GM04503 (cell line): ENCODE measurements at regions not wholly inside any gene's neighbourhood (a gene's known extent, or its start where the extent isn't known, plus 50 kb on each side); places are given as distances from the start of the nearest gene placed in this dataset.
"Not testable (repeated sequence)": the region's sequence is repeated elsewhere in the genome, so short reads cannot be mapped to it uniquely, and the experiment has no call there.

ENCODE experiments used
- DNase-seq: peaks from one replicate; pipeline ENCODE4 v3.0.0-alpha.2; 2012; ENCODE audit warnings: low read depth

DNA sequence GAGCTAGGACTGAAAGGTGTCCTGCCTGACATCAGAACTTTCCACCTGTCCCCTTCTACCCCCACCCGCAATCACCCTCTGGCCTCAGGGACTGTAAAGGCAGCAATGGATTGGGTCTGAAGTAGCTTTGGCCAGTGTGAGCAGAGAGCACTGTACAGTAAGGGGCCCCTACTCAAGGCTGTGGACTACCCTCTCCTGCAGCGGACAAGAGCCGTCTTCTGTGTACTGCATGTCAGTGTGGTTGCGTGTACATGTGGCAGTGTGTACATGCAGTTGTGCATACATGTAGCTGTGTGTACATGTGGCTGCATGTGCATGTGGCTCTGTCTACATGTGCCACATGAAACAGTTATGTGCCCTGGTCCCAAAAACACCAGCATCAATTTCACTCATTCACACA lies 205.9 kb upstream of the LINGO1 start:
- DNase-seq, result no peak

DNA sequence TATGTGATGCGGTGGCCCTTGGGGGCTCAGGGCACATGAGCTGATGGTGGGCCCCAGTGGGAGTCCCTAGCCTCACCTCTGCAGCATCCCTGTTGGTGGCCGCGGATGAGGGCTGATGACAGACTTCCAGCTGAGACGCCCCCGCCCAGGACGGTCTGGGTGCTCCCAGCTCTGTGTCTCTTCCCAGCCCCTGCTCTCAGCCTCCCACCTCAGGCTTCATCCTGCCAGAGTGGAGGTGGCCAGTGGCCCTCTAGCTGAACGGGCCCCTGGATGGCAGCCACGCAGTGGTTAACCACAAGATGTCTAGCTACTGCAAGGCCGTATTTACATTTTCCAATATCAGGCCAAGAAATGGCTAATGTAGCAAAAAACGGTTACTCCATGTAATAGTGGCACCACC lies 205.3 kb upstream of the LINGO1 start:
- DNase-seq, result no peak

DNA sequence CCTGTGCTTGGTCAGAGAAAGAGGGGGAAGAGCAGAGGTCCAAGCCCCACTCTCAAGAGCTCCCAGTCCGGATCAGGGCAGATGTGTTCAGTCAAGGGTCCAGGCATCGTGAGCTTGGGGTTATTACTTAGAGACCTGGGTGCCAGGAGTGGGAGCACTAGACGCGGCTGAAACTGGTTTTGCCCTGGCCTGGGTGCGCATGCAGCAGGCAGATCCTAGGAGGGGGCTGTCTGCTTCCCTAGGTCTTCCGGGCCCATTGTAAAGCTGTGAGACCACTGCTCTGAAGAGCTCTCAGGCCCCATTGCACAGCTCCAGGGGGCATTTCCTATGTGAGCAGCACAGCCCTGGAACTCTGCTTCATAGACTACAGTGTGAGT lies 204.9 kb upstream of the LINGO1 start:
- DNase-seq, result no peak

DNA sequence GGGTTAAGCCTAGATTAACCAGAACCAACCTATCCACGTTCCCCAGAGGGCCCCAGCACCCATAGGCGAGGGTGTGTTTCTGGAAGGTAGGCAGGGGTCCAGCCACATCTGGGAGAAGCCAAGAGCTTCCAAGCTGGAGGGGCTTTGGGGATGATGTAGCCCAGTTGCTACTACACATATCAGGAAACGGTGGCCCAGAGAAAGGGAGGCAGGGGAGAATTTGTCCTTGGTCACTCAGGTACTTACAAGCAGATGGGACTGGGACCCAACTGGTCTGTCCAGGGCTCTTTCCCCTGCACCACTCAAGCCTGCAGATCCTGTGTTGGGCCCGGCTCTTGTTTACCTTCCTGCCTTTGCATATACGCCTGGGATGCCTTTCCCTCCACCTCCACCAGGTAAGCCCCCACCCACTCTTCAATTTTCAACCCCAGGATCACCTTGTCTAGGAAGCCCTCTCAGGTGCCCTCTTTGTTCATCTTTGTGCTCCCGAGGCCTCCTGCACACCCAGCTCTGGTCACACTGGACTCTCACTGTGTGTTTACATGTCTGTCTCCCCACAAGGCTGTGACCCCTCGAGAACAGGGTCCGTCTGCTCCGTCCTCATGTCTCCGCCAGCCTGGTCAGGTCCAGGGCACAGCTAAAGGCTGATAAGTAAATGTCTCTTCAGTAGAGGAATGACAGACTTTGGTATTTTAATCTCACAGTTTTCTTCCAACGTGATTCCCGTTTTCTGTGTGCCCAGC lies 204.4 kb upstream of the LINGO1 start:
- no peak for DNase-seq

DNA sequence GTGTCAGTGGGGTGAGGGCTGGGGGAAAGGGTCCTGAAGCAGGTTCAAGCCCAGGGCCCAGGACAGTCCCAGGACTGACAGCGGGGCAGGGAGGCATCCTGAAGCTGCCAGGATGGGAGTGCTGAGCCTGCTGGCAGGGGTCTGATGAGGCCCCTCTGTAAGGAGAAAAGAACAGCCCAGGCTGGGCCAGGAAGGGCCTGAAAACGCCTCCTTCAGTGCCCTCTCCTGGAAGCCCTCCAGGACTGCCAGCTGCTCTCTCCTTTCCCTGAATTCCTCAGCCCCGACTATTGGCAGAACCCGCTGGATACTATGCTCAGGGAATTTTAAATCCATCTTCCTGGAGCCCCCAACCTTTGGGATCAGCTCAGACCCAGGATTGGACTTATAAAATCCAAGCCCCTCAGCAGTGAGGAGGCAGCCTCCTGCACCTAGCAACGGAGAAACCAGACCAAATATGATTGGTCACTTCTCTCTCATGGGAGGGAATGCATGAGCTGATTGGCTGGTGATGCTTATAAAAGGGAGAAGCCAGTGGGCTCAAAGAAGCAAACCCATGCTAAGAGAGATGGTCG lies 203.5 kb upstream of the LINGO1 start:
- no peak for DNase-seq

DNA sequence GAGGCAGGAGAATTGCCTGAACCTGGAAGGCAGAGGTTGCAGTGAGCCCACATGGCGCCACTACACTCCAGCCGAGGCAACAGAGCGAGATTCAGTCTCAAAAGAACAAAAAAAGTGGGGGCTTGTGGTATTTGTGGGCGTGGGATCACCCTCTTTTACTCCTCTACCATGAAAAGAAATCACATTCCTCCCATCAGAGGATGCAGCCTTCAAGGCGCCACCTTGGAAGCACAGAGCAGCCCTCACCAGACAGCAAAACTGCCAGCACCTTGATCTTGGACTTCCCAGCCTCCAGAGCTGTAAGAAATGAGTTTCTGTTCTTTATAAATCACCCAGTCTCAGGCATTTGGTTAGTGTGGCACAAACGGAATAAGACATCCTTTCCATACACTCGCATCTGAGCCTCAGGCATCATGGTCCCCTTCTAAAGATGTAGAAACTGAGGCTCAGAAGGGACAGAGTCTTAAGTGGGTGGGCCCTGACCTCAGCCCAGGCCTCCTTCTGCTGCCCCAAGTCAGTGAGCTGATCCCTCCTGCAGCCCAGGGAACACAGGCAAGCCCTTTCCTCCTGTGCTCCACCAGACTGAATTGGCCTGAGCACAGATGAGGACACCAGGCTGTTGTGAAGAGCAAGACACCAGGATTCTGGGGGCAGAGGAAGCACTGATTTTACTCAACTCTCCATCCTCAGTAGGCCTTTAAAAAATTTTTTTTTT lies 201.7 kb upstream of the LINGO1 start:
- DNase-seq, result no peak

DNA sequence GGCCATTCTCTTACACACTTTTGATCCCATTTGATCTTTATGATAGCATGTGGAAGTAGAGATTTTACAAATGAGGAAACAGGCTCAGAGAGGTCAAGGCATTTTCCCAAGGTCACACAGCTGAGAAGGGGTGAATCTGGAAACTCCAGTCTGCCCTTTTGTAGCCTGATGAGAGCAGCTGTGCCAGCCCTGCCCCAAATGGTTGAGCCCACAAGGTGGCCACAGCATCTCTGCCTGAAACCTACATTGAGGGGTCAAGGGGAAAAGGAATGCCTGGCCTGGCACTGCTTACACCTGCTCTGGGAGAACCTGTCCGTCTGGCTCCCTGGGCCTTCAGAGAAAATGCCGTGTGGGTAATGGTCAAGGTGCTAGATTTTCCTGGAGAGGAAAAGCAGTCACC lies 200.2 kb upstream of the LINGO1 start:
- DNase-seq, result no peak

DNA sequence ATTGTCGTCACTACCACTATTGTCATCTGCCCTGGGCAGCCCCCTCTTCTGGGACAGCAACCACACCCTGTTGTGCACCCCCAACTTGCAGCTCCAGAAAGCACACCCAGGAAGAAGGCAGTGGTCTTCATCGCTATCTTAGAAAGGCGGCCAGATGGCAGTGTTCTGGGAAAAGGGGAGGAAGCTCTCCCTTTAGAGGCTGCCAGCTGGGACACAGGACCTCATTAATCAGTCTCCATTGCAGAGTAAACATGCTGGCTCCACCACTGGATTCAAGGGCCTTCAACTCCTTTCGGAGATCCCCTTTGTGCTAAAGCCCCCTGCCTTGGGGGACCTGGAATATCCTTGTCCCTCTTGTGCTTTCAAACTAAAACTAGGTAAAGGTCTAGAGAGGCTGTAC lies 199.3 kb upstream of the LINGO1 start:
- no peak for DNase-seq

DNA sequence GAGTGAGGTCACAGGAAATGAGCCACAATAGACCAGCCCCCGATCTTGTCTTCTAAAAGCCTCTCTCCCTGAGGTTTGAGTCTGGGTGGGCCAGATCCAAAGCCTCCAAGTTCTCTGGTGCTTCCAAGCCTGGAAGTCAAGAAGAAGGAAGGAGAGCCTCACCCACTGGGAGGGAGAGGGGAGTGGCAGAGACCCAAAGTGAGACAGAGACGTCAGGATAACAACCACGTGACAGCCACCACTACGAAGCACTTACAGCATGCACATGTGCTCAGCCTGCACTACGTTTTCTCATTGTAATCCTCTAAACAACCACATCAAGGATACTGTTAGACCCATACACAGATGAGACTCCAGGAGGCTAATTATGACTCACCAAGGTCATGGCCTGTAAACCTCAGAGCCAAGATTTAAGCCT lies 197.3 kb upstream of the LINGO1 start:
- peak; percentile 70 for DNase-seq

DNA sequence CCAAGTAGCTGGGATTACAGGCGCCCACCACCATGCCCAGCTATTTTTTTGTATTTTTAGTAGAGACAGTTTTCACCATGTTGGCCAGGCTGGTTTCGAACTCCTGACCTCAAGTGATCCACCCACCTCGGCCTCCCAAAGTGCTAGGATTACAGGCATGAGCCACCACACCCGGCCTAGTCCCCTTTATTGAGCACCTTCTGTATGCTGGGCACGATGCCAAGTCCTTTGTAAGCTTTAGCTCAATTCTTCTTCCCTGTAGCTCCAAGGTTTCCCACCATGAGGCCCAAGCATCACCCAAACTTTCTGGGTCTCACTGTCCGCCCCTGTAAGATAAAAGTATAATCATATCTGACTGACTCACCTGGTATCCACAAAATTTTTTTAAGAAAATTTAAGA lies 196.6 kb upstream of the LINGO1 start:
- not testable (repeated sequence) for DNase-seq

DNA sequence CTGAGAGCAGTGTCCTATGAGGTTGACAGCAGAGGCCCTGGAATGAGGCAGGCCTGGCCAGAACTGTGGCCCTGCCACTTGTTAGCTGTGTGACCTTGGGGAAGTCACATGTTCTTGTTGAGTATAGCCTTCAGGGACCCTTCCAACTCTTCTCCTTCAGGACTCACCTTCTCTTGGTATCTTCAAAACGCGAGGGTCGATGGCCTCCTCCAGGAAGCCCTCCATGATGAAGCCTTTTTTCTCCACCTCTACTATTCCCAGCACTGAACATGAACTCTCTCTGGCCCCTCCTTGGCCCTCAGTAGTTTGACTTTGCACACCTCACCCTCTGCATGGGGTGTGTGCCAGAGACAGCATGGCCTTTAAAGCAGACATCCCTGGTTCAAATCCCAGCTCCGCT lies 195.1 kb upstream of the LINGO1 start:
- no peak for DNase-seq

DNA sequence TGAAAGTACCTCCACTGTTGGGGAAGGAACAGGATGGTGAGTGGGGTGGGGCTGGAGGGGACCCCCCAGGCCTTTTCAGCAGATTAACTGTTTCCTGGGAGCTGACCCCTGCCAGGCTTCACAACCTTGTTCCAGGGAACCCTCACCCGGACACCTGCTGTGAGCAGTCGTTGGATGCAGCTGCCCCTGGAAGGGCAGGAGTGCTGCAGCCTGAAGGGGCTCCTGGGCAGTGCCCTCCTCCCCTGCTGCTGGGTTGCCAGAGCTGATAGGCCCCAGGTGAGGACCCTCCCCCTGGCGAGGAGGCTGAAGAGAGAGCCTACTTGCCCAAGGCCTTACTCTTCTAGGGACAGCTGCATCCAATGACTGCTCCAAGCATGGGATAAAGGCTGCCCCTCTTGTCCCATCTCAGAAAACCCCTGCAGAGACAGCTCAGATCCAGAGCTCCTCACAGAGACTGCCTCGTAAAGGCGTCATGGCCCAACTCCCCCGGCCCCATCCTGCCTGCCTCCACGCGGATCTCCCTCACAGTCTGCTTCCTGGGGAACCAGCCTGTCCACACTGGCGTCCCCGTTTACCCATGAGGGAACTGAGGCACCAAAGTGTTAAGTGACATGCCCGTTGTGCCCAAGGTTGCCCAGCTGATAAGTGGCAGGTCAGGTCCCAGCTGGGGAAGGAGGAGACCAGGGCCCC lies 193.4 kb upstream of the LINGO1 start:
- no peak for DNase-seq

DNA sequence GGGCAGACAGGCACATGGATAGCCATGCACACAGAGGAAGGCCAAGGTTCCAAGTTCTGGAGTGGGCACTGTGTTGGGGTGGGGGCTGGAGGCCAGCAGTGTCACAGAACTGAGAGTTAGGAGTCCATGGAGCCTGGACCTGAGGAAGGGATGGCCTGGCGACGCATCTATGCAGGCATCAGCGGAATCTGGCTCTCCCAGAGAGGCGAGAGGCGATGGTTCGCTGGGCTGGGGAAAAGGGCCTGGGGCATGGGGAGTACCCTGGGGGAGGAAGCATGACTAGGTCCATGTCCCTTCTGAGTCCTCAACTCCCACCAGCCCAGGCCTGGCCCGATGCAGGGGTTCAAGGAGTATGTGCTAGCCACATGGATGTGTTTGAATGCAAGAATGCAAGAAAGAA lies 192.8 kb upstream of the LINGO1 start:
- no peak for DNase-seq

DNA sequence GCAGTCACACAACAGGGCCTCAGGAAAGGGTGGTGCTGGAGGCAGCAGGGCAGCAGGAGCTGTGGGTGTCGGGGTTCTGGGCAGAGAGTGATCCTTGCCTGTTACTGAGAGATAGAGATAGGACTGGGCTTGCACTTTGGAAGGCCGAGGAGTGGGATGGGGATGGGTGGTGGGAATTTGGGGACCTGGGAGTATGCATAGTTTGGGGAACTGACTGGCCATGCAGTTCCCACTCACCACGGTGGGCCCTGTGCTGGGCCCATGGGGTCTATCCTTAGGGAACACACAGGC lies 192.5 kb upstream of the LINGO1 start:
- DNase-seq, result no peak

DNA sequence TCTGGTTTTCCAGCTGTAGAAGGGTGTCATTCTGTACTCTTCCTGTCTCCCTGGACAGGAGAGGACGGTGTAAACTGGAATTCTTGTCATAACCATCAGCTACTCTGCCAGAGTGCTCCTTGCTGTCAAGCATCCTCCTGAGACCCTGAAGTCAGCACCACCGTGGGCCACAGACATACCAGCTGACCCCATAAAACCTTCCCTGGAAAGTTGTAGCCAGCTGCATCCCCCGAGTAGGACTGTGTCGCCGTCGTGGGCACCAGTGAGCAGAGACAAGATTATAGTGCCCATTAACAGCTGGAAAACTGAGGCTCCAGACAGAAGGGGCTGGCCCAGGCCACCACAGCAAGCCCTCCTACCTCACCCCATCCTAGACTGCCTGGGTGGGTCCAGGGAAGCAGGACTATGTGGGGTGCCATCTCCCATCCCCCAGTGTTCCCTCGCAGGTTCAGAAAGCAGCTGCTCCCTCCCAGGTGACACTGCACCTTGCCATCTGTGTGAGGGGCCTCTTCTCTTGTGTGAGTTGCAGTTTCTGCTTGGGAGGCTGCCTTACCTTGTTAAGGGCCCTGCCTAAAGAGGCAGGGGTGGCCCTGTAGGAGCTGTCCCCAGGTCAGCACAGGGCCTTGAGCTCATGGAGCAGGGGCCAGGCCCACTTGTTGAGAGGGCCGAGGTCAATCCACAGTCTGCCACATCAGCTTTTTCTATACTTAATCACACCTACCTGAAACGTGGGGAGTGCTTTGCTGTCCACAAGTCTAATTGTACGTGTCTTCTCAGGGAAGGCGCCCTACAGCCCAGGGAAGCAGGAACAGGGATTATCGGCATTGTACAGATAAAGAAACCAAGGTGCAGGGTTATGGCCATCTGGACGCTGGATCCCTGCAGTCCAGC lies 191.9 kb upstream of the LINGO1 start:
- DNase-seq, result no peak

DNA sequence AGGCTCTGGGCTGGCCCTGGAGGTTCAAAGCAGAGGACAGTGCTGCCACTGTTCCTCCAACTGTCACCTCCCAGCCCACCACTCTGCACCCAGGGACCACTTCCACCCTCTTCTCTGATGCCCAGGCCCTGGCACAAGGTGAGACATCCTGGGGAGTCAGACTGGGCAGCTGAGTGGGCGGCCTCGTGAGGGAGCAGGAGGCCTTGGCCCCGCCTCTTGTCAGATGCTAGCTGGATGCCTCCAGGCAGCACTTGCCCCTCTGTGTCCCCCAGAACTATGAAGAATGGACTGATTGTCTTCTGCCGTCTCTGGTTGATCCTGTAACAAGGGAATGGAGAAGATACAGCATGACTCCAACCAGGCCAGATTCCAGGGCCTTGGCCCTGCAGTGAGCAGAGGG lies 191.0 kb upstream of the LINGO1 start:
- no peak for DNase-seq

DNA sequence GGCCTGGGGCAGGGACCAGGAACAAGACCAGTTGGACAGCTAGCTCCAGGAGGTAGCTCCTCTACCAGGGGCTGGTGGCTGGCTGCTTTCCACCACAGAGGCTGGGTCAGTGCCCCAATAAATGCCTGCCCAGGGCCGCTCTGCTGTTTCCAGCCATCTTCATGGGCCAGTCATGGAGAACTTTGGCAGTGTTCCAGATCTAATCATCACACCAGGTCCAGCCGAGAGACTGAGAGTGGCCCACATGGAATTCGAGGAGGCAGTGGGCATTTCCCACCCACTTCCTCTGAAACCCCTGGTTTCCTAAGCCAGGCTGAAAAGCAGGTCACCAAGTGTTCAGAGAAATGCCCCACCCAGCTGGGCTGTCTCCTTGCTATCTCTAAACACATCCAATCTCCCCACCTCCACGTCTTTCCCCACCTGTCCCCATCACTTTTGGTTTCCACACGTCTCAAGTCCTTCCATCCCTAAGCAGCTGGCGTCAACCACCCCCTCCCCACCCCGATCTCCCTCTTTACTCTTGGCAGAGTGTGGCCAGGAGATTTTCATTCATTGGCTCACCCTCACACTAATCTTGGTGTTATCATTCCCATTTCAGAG lies 190.0 kb upstream of the LINGO1 start:
- DNase-seq, result no peak

DNA sequence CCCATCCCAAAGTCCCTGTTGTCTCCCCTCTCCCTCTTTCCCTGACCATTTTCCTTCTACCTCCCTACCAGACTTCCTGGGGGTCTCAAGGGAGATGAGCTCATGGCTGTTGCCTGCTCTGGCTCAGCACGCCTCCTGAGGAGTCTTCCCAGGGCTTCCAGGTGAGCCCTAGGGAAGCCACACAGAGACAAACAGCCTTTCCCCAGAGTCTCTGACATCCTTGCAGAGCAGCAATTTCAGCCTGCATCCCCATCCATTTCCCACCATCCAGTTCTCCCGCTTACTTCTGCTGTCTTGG lies 189.2 kb upstream of the LINGO1 start:
- DNase-seq, result no peak

DNA sequence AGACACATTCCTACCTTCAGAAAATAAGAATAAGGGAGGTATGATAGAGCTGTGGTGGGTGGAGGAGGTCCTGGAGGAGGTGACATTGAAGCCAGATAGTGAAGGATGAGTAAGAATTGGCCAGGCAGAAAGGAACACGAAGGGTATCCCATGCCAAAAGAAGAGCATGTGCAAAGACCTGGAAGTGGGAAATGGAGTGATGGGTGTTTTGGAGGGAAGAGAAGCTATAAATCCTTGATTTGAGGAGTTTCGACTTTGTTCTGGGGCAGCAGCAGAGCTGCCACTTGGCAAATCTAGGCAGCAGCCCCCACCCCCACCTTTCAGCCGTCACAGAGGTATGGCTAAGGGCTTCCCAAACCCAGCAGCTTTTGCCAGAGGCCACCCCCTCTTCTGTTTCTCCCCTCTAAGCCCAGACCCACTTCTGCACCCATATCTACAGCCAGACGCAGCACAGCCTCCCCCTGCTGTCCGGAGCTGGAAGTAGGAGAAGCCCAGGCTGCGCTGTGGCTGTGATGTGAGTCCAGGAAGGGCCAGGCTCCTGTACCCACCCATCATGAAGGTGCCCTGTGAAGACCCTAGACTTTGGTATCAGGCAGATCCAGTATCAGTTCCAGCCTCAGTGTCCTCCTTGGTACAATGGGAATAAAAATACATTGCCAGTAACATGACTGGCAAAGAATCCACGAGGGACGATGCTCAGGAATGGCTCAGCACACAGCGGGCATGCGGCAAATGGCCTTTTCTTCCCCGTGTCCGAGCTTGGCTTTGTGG lies 188.7 kb upstream of the LINGO1 start:
- DNase-seq, result no peak

DNA sequence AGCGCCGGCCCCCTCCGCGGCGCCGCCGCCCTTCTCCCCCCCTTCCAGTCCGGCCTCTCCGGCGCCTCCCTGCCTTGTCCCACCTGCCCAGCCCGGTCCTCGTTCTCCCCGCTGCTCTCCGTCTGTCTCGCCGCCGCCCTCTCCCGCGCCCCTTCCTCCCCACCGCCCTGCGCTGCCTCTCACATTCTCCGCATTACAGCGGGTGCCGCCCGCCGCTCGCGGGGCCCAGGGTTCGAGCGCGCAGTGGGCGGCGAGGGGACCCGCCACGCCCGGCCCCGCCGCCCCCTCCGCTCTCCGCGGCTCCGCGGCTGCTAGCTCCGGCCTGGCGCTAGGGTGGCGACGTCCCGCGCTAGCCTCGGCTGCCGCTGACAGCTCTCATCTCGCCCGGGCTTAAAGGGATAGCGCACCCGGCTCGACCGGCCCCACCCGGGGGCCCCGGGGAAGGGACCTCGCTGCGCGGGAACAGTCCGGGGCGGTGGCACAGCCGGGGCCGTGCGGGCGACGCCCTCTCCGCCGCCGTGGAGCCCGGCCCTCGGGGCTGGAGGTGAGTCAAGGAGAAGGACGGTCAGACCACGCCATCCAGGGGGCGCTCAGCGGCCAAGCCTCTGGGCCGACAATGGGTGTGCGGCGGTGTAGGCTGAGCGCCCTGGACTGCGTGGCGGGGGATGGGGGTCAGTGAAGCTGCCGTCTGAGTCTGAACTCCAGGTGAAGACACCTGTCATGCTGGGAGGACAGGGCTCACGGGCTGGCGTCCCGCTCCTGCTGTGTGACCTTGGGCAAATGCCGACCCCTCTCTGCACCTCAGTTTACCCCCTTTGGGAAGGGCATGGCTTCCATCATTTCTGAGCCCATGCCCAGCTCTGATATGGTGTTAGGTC lies 187.4 kb upstream of the LINGO1 start:
- no peak for DNase-seq
